HG03175 (cell line): ENCODE measurements at regions not wholly inside any gene's neighbourhood (a gene's known extent, or its start where the extent isn't known, plus 50 kb on each side); places are given as distances from the start of the nearest gene placed in this dataset.

Experiments
- ATAC-seq: cut with Tn5 transposase; IDR thresholded peaks from one replicate; pipeline ENCODE4 v1.9.1; 2021; ENCODE audit warnings: mild to moderate bottlenecking, moderate library complexity; ENCODE audit not compliant: unreplicated experiment

GRCh38 chr13:57784633-57785032 is 153.1 kb downstream of the PCDH17 start:
- no peak for ATAC-seq

DNA sequence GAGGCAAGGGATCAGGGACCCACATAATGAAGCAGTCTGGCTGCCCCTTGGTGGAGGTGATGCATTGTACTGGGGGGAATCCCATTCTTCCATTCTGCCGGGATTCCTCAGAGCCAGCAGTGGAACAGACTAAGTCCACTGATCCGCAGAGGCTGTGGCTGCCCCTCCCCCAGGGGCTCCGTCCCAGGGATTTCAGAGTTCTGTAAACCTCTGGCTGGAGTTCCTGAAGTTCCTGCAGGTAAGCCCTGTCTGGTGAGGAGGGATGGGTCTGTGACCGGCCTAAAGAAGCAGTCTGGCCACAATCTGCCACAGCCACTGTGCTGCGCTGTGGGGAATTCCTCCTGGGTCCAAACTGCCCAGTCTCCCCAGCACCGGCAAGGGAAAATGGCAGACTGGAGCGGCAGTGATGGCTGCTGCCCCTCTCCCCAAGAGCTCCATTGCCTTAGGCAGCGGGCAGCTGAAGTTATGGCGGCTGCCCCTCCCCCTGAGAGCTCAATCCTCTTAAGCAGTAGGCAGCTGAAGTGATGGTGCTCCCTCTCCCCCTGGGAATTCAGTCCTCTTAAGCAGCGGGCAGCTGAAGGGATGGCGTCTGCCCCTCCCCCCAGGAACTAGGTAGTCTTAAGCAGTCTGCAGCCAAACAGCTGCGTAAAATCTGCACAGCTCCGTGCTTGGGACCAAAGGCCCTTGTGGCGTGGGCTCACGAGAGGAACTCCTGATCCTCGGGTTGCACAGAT is 155.7 kb downstream of the PCDH17 start:
- no peak for ATAC-seq

GRCh38 chr13:57799624-57800023 is 168.1 kb downstream of the PCDH17 start:
- ATAC-seq, result no peak

DNA sequence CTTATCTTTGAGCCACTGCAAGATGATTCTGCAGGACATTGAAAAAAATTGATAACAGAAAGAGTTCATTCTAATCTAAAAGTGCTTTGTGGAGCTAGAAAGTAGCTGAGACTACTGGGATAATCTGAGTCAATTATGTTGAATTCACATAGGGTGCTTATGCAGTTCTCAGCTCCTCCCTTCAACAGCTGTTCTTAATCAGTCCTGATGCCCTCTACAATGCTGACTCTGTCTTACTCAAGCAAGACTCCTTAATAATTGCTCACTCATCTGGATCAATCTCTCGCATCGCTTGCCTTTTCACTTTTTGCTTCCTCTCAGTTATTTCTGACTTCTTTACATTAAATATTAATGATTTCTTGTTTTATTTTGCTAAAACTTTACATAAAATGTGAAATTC is 182.1 kb downstream of the PCDH17 start:
- no peak for ATAC-seq

- no peak for ATAC-seq
These were observed 184.1 kb downstream of the PCDH17 start for GRCh38 chr13:57815600-57815999.

DNA sequence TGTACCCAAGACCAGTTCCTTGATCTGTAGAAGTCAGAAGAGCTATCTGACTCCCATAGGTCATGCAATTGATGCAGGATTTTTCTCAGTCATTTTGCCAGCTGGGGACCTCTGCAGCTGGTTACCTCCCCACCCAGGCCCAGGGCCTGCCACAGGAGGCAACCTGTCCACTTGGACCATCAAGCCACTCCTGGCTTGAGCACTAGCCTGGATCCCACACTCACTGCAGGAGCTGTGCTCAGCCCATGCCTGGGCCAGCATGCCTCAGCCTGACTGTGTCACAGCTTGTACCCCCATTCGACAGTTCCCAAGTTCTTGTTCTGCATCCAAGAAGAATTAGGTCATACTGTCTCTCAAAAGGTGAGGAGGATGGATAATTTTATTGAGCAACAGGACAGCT is 189.4 kb downstream of the PCDH17 start:
- ATAC-seq, result no peak

DNA sequence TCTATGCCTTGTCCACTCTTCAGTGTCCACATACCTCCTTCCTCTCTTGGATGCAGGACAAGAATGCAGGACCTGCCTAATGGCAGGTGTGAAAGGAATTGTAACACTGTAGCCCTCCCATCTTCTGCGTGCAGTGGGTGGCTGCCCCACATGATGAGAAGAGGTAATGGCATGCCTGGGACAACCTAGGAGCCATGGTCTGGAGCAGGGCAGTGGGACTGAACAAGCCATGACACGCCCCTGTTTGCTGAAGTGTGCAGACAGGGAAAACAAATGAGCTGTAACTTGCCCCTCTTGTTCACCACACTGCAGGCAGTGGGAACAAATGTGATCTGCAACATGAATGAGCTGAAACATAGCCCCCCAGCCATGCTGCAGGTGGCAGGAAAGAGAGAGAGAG is 192.2 kb downstream of the PCDH17 start:
- no peak for ATAC-seq

DNA sequence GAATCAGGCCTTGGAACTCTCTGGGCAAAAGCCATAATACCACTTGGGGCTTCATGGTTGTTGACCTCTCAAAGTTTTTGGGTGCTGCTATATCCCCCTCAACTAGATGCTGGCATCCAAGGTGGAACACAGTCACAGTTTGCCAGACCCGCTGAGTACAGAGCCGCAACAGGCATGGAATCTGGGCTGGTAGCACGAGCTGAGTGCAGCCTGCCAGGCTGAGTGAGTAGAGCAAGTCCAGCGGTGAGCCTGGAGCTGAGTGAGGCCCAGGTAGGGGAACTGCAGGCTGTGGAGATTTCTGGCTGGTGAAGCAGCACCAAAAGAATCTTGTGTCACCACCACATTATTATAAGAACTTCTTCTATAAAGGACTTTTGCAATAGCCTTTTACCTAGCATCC is 192.6 kb downstream of the PCDH17 start:
- no peak for ATAC-seq

- ATAC-seq, result no peak
These were observed 193.5 kb downstream of the PCDH17 start for GRCh38 chr13:57825066-57825465.

DNA sequence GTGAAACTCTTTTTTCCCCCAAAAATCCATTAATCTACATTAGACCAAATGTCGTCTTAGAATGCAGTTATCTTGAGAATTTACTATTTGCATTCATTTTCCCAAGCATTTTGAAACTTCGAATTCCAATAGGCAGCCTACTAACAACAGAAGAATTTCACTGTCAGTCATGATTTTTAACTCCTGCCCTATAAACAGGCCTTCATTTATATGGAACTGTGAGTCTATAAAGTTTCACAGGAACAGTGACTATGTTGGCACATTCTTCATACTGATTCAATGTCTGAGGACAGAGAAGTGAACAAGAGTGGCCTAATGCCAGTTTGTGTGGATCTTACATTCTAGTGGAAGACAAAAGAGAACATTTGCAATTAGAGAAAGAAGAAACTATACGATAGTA is 198.0 kb downstream of the PCDH17 start:
- ATAC-seq, result no peak

DNA sequence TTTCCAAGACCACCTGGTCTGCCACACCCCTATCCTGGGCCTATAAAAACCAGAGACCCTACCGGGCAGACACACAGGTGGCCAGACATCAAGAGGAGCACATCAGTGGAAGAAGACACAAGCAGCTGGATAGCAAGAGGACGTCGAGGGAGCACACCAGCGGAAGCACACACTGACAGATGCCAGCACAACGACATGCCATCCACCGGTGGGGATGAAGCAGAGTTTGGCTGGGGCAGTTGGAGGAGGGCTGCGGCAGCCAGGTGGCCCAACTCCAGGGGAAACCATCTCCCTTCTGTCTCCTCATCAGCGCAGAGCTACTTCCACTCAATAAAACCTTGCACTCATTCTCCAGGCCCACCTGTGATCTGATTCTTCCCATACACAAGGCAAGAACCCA is 200.6 kb downstream of the PCDH17 start:
- ATAC-seq, result no peak

GRCh38 chr13:57837801-57838200 is 206.3 kb downstream of the PCDH17 start:
- ATAC-seq, result no peak

DNA sequence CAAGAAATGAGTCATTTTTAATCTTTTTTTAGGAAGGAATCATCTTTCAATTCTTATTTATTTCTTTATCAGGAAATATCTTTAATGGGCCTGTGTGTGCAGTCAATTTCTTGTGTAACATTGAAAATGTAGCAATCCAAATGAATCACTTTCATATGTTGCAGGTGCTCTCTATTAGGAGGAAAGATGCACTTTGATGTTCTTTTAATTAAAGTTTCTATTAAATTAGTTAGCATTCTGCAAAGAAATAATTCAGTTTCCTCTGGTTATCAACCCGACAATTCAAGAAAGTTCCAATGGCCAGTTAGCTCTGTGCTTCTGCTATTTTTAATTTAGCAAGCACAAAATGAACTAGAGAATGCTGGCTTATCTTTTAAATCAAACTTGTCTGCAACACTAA is 212.0 kb downstream of the PCDH17 start:
- ATAC-seq, result no peak

GRCh38 chr13:57846600-57847173 is 215.1 kb downstream of the PCDH17 start:
- no peak for ATAC-seq

- no peak for ATAC-seq
These were observed 226.4 kb downstream of the PCDH17 start for GRCh38 chr13:57857945-57858344.

DNA sequence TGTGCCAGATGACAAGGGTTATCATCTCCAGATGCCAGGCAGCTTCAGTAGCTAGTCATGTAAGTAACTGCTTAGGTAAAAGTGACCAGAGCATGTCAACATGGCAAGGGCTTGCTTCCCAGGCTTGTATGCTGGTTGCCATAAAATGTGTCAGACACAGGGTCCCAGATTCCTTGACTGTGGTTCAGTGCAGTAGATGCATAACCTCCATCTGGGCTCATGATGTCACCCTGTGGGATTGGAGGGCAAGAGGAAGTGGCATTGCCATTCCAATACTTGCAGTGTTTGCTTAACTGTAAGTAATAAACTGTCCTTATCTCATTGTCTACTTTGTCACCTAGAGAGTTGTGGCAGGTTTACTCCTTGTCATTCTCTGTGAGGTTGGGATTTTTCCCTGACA is 226.8 kb downstream of the PCDH17 start:
- no peak for ATAC-seq

GRCh38 chr13:57862879-57863278 is 231.3 kb downstream of the PCDH17 start:
- ATAC-seq, result no peak

- no peak for ATAC-seq
These were observed 234.2 kb downstream of the PCDH17 start for GRCh38 chr13:57865600-57866294.

- no peak for ATAC-seq
These were observed 243.0 kb downstream of the PCDH17 start for GRCh38 chr13:57874530-57874929.

DNA sequence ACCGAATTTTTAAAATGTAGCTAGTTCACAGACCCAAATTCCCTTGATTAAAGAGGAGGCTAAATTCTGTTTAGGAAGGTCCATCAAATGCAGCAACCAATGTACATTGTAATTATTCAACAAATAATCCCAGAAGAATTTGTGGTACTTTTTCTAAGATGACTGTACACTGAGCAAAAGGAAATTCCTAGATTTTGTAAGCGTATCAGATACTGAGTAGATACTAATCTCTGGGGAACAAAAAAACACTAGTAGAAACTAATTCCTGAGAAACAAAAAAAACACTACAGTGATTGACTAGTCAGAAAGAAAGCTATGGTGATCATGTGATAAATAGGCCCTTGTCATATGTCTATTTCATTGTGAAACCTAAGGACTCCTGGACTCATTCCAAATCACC is 246.1 kb downstream of the PCDH17 start:
- no peak for ATAC-seq

DNA sequence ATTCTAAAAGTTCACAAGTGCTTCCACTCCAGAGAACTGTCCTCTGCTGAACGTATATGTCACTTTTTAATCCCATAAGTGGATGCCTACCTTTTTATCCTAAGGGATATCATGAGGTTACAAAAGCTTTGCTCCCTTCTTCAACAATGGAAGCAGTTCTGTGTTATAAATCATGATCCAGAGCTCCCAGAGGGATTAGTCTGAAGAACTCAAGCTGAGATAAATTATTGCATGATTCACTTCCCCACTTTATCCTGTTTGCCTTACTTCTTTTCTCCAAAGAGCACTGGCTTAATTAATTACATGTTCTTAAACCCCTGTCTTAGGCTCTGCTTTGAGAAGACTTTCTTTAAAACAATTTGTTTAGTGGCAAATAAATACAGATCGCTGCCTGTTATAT is 246.7 kb downstream of the PCDH17 start:
- ATAC-seq, result no peak

DNA sequence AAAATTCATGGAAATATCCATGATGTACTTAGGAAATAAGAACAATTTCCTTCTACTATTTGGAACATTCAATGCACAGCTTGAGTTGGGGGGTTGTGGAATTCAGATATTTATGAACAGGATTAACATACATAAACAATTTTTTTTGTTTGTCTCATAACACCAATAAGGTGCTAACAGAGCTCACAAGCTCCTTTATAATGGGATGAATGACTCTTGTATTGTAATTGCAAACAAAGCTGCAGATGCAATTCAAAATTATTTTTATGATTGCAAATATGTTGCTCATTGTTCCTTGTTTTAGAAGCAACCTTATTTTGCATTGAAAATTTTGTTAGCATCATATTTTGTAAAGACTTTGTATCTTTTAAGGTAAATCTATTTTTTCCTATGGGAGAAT is 265.7 kb downstream of the PCDH17 start:
- no peak for ATAC-seq
